Suprapubic skin (tissue), 3 donors: ENCODE measurements at regions not wholly inside any gene's neighbourhood (a gene's known extent, or its start where the extent isn't known, plus 50 kb on each side); places are given as distances from the start of the nearest gene placed in this dataset.

Experiments
- CTCF ChIP-seq, 2 donors: fragments of 200-600 bp in 1 of 2; fragments of 450-650 bp in 1 of 2; sonication (generic) in 1 of 2; IDR thresholded peaks; one replicate each; pipeline ENCODE4 v1.5.1; 2016 to 2019; ENCODE audit warnings: antibody characterized with exemption in 2 of 2, mild to moderate bottlenecking in 1 of 2, moderate library complexity in 1 of 2
- EP300 ChIP-seq: sonication (generic); formaldehyde crosslinking; IDR thresholded peaks from one replicate; pipeline ENCODE4 v1.6.1; 2017; ENCODE audit warnings: antibody characterized with exemption

DNA sequence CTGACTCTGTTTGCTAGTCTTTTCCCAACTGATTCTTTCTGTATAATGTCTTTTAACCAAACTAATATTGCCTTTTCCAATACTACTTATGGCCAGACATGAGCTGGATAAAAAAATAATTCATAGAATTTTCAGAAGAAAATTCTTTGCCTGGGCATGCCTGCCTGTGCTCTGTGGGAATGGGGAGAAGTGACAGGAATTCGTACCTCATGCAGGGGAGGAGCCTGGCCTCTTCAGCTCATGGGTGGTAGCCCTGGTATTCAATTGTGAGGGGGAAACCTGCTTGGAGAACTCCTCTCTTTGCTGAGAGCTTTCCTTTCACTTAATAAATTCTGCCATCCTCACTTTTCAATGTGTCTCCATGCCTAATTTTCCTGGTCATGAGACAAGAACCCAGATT is 928.8 kb downstream of the FAM181B start:
- TF ChIP-seq CTCF (IDR thresholded peaks at IDR 0.05) (no peak), EP300 (no peak)
